ENCODE measurements at regions not wholly inside any gene's neighbourhood (a gene's known extent, or its start where the extent isn't known, plus 50 kb on each side); places are given as distances from the start of the nearest gene placed in this dataset.

DNA sequence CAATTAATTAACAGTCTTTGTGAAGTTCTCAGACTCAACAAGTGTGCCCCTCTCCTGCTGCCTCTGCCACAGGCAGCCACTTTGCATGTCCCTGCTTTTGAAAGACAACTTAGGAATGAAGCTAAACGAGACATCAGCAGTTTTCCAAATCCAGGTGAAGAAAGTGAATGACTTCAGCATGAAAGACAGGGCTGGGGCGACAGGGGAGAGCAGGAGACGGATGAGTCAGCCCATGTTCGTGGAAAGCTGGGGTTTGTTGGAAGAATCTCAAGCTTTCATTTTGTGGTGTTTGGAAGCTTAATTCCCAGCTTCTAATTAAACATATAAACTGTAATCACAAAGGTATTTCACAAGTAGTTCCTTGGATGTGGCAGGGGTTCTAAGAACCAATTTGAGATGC lies 207.8 kb upstream of the MAP3K1 start:
- intact Hi-C loops (cut with DNase I) = no loop called here
- ATAC-seq (peak in 1 of 2 donors; percentile 65), DNase-seq (no peak)

DNA sequence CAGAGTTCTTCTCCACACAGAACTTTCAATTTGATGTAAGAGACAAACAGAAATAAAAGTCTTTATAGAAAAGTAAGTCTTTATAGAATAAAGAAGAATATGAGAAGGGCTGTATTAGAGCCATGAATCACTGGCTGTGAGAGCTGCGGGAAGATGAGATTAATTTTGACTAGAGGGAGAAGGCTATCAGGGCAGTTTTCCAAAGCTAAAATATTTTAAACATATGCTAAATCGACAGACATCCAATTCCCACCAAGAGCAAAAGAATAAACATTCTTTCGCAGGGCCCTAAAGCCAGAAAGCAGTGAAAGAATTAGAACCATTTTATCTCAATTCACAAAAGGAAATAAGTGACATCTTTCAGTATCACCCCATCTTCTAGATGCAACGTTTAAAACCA lies 208.3 kb upstream of the MAP3K1 start:
- no peak for DNase-seq
- no peak for ATAC-seq
- intact Hi-C loops (cut with DNase I) = no loop called here

DNA sequence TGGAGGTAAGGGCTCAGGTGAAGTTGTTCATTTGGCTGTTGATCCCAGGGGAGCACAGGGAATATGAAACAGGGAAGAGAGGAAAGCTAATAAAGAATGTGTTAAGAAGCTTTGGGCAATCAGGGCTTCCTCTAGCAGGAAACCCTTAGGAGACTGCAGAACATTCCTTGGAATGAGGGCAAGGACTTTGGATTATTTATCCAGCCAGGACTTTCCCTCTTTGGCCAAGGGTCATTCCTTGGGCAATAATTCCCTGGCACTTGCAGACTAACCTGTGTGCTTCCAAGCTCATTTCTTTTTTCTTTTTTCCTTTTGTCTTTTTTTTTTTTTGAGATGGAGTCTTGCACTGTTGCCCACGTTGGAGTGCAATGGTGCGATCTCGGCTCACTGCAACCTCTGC lies 209.2 kb upstream of the MAP3K1 start:
- DNase-seq (no peak), ATAC-seq (no peak)
- intact Hi-C loops (cut with DNase I) = no loop called here

DNA sequence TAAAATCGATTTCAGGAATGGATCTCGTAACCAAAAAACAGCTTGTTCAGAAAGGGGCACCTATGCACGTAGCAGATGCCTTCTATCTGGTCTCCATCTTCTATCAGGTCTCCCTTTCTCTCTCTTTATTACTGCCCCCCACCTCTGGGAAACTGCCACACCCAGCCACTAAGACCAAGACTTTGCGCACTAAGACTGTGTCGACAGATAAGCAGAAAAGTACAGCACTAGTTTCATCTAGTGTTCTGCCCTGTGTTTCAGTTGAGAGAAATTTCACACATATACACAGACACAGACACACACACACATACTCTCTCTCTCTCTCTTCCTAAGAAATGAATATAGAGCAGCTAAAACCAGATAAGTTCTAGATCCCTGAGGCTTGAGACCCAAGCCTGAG lies 210.1 kb upstream of the MAP3K1 start:
- no peak for DNase-seq
- ATAC-seq = no peak
- intact Hi-C loops (cut with DNase I) = no loop called here

DNA sequence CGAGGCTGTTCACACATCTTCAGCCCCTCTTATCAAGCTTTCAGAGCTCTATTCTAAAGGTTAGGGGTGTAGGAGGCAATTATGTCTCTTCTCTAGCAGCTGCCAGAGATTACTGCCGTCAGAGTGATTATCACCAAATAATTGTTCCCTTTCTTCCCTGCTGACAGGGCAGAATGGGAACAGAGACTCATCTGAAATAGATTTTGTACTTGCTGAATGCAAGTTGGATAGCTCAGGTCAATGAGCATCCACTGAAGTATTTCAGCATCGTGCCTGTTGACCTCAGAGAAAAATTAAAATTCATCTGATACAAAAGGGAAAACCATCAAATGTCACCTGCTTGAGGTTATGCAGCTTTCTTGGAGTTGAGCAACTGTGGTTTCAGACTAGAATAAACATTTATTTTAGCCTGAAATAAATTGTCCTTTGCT lies 213.7 kb upstream of the MAP3K1 start:
- intact Hi-C loops (cut with DNase I) = no loop called here
- no peak for DNase-seq
- ATAC-seq = peak in 1 of 2 donors; percentile 15

DNA sequence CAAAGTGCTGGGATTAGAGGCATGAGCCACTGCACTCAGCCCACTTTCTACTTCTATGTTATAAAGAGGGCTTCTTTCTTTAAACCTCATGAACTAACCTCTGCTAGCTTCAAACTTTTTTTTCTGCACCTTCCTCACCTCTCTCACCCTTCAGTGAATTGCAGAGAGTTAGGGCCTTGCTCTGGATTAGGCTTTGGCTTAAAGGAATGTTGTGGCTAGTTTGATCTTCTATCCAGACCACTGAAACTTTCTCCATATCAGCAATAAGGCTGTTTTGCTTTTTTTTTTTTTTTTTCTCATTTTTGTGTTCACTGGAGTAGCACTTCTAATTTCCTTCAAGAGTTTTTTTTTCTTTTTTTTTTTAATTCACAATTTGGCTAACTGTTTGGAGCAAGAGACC lies 216.4 kb upstream of the MAP3K1 start:
- ATAC-seq (no peak), DNase-seq (no peak)
- intact Hi-C loops (cut with DNase I) = no loop called here

DNA sequence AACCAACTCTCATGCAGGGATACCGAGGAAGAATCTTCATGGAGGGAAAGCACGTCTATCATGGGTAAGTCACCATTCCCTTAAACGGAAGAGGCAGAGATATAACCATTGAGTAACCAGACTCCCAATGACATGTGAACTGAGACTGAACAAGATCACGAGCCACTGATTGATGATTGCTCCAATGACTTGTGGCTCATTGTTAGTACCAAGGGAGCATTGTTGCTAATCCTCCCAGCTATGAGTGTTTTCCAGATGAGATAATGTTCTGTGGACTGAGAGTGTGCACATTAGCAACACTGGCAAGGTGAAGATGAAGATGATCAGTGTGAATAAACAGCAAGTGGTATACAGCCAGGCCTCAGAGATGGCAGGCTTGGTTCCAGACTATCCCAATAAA lies 219.2 kb upstream of the MAP3K1 start:
- ATAC-seq (no peak), DNase-seq (no peak)
- intact Hi-C loops (cut with DNase I) = no loop called here

DNA sequence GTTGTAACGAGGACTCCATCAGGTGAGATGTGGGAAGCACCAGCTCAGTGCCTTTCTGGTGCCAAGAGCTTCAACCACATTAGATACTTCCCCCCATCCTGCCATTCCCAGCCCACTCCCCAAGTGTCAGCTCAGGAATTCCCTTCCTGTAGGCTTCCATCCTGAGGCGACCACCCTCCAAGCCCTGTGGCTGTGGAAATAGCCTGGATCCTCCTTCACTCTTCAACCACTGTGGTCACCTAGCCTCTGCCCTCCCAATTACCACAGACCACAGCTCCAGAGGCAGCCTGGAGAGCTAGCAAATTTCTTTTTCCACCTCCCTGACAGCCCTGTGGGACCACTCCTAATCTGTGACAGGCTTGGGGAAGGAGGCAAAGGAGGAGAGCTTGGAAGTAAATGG lies 219.8 kb upstream of the MAP3K1 start:
- DNase-seq (no peak), ATAC-seq (no peak)
- intact Hi-C loops (cut with DNase I) = no loop called here

DNA sequence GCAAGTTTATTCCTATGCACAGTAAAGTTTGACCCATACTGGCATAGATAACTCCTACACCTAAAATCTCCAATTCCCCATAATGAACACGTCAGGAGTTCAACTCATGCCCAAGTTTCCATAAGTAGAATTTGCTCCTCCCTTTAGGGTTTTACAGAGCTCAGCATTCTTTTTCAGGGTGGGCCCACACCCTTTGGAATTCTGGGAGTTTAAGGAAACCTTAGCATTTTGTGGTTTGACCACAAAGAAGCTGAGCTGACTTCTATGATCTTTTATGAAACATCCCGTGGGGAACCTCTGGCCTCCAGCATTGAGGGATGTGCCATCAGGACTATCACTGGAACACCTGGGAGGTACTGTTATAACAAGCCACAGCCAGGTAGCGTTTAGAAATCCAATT lies 220.6 kb upstream of the MAP3K1 start:
- intact Hi-C loops (cut with DNase I) = no loop called here
- no peak for DNase-seq
- no peak for ATAC-seq

DNA sequence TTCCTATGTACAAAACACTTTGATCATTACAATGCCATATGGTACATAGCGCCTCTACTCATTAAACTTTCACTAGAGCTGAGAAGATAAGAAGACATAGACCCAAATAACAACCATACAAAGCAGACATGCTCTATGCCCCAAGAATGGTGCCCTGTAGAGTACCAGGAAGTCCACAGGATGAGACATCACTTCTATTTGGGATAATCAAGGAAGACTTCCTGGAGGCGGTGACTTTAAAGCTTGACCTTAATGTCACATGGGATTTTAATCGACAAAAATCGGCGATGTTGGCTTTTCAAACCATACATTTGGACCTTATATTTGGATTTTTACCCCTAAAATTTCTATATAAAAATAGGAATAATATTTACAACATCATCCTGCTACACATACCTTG lies 224.3 kb upstream of the MAP3K1 start:
- DNase-seq = no peak
- ATAC-seq = no peak
- intact Hi-C loops (cut with DNase I) = no loop called here

DNA sequence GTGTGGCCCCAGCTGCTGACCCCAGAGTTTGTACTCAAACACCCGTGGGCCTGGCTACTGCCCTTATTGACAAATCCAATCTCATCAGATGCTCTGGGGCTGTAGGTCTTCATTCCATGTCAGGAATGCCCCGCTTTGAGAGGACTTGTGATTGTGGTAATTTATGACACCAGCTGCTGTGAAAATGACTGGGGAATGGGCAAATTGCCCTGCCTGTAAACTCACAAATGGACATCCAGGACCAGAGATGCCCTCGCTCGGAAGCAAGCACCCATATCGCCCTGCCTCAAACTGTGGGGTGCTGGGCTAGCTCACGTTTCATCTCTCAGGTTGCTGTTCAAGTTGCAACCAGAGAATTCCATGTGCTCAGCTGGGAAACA lies 225.9 kb upstream of the MAP3K1 start:
- DNase-seq (no peak), ATAC-seq (no peak)
- intact Hi-C loops (cut with DNase I) = loop anchor here in 1 of 2 donors (10.0 kb wide), 1 partner anchor 225 kb away; the partner anchor contains the start of gene MAP3K1

DNA sequence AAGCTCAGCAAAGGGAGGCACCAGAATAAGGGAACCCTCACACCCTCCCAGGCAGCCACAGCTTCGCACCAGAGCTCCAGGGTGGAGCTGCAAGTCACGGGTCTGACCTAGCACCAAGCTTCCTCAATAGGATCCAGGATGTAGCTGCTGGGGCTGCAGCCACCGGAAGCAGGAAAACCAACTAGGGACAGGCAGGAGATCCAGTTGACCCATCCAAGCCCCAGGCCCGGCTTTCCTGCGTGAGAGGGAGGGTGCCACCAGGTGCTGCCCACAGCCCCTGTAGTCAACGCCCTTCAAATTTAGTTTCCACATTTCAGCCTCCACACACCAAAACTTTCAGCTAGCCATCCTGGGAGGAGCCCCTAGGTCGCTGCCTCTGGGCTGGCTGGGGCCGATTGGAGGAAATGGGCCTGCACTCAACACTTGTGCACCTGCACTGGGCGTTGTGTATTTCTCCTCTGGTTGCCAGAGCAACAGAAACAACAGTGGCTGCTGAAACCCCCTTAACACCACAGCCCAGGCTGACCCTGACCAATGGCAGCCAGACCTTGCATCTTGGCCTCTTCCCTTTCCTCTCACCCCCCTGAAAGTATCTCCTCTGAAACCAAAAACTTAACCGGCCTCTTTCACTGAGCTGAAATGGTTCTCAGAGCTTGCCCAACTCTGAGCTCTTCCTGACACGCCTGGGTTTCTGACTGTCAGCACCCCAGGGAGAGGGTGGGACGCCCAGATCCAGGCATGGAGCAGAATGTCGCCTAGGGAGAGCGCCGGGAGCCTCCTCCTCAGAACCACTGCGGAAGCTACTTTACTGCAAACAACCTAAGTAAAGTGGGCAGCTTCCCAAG lies 226.5 kb upstream of the MAP3K1 start:
- DNase-seq (peak; percentile 62), ATAC-seq (peak; percentile 36 to 57)
- intact Hi-C loops (cut with DNase I) = loop anchor here in 1 of 2 donors (10.0 kb wide), 1 partner anchor 226 kb away; the partner anchor contains the start of gene MAP3K1

DNA sequence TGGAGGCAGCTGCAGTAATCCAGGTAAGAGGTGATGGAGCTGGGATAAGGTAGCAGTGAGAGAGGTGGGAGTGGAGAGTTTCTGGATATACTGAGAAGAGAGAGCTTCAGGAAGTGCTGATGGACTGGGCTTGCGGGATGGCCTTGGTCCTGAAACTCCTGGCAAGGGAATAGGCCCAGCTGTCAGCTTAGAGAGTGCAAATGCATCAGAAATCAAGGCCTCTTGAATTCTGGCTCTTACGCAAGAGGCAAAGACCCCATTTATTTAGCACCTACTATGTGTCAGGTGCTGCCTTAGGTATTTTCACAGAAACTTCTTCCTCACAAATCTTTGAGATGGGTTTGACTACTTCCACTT lies 227.2 kb upstream of the MAP3K1 start:
- DNase-seq (no peak), ATAC-seq (no peak)
- intact Hi-C loops (cut with DNase I) = loop anchor here in 1 of 2 donors (10.0 kb wide), 1 partner anchor 227 kb away; the partner anchor contains the start of gene MAP3K1

DNA sequence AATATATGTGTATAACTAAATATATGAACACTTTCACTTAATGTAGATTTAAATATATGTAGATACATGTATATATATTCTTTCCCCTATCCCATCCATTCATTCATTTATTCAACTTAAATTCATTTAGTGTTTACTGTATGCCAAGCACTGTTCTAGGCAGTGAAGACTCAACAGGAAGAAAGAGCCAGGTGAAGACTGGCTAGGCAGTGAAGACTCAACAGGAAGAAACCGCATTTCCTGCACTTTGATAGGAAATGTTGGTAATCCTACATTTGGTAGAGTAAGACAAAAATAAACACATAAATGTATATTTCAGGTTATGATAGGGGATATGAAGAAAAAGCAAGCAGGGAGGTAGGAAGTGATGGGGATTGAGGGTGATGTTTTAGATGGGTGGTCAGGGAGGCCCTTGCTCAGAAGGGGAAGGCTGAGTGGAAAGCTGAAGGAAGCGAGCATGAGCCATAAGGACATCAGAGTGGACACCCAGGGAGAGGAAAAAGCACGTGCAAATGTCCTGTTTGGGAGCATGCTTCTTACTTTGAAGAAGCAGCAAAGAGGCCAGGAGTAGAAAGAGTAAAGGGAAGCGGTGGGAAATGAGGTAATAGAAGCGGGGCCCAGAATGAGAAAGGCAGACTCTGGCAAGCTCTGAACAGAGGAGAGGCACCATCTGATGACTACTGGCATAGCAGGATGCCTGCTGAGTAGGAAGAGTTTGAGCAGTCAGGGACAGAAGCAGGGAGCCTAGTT lies 227.8 kb upstream of the MAP3K1 start:
- intact Hi-C loops (cut with DNase I) = loop anchor here in 1 of 2 donors (10.0 kb wide), 1 partner anchor 227 kb away; the partner anchor contains the start of gene MAP3K1
- no peak for DNase-seq
- no peak for ATAC-seq

DNA sequence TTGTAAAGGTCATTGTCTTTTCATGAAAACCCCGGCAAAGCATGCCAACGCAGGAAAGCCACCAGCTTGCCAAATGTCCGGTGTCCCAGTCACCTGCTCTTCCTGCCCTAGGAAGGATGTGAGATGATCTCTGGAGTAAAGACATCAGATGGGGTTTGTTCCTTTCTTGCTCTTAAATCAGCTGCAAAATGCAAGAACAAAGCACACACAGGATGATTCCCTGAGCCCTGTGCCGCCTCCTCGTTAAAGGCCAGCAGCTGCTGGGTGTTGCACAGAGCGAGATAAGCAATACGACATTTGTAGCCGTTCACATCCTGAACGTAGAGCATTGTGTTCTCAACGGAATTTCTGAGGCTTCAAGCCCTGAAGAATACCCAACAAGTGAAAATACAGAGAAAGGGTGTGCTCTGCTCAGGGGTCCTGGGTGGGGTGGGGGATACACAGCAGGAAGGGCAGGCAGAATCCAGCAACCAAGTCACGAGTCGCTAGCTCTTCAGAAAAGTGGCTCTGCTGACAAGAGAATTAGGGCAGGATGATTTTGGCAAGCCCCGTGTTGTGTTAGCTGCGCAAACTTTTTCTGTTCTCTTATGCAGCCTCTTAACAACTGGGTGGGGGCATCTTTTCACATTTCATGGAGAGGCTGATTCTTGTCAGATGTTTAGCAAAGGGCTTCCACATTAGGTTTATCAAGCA lies 229.2 kb upstream of the MAP3K1 start:
- DNase-seq (peak; percentile 68), ATAC-seq (peak; percentile 77 to 84)
- intact Hi-C loops (cut with DNase I) = loop anchor here in 1 of 2 donors (10.0 kb wide), 1 partner anchor 229 kb away; the partner anchor contains the start of gene MAP3K1

DNA sequence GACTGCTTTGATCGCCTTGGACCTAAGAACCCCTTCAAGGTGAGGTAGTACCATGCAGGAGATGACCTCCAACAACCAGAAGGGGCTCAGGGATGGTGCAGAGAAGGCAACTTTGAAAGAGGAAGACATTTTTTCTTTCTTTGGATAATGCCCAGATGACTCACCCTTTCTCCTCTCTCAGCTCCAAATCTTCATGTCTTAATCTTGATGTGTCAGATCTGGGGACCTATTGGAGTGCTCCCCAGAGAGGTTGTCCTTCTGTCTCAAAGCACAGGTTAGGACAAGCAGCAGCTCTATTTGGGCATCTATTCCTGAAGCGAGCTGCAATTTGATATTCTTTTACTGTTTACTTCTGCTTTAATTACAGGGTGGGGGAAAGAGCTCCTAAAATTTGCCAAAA lies 229.9 kb upstream of the MAP3K1 start:
- DNase-seq = no peak
- intact Hi-C loops (cut with DNase I) = loop anchor here in 1 of 2 donors (10.0 kb wide), 1 partner anchor 229 kb away; the partner anchor contains the start of gene MAP3K1
- peak in 1 of 2 donors; percentile 35 for ATAC-seq

DNA sequence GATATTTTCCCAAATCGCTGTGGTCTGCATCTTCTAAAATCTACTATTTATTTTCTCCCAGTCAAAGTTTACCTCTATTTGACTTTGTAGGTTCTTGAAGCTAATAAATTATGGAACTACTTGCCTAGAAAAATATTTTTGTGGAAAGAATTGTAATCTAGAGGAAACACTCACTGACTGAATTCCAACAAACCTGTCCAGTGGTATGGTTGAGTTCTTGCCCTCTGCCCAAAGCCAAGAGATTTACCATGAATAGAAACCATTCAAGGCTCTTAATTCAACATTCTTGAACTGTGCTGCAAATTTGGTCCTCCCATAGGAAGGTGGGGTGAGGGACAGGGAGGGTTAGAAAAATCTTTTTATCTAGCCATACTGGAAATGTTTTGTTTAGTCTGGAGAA lies 233.9 kb upstream of the MAP3K1 start:
- no peak for ATAC-seq
- no peak for DNase-seq
- intact Hi-C loops (cut with DNase I) = loop anchor here in 1 of 2 donors (10.0 kb wide), 1 partner anchor 233 kb away; the partner anchor contains the start of gene MAP3K1

DNA sequence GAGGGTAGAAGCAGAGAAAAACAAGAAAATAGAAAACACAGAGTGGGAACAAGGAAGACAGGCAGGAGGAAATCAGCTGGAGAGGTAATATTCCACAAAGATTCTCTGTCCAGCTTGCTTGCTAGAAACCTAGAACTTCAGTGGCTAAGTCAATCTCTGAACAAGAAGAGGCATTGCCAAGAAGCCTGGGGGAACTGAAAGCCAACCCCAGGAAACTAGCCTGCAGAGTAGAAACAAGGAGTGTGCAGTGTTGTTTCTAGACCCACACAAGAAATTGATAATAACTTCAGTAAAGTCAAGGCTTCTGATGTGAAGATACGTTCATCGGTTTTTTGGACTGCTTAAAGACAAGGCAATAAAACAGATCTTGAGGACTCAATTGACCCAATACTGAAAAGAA lies 234.5 kb upstream of the MAP3K1 start:
- DNase-seq = no peak
- intact Hi-C loops (cut with DNase I) = loop anchor here in 1 of 2 donors (10.0 kb wide), 1 partner anchor 234 kb away; the partner anchor contains the start of gene MAP3K1
- ATAC-seq = no peak

DNA sequence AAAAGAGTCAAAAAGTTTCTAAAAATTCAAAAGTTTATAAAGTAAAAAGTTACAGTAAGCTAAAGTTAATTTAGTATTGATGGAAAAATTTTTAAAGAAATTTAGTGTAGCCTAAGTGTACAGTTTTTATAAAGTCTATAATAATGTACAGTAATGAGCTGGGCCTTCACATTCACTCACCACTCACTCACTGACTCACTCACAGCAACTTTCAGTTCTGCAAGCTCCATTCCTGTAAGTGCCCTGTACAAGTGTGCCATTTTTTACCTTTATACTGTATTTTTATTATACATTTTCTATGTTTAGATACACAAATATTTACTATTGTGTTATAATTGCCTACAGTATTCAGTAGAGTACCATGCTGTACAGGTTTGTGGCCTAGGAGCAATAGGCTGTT lies 239.5 kb upstream of the MAP3K1 start:
- DNase-seq = no peak
- intact Hi-C loops (cut with DNase I) = no loop called here
- ATAC-seq = no peak

DNA sequence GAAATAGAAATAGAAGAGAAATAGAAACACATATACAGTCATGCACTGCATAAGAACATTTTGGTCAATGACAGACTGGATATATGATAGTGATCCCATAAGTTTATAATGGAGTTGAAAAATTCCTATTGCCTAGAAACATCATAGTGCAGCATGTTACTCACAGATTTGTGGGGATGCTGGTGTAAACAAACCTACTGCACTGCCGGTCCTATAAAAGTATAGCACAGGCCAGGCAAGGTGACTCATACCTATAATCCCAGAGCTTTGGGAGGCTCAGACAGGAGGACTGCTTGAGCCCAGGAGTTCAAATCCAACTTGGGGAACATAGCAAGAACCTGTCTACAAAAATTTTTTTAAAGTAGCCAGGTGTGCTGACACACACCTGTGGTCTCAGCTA lies 240.6 kb upstream of the MAP3K1 start:
- no peak for ATAC-seq
- intact Hi-C loops (cut with DNase I) = no loop called here

More for the DNA sequence above, 240.6 kb upstream of the MAP3K1 start:
- no peak for DNase-seq
